ENCODE measurements at regions not wholly inside any gene's neighbourhood (a gene's known extent, or its start where the extent isn't known, plus 50 kb on each side); places are given as distances from the start of the nearest gene placed in this dataset.
"Not testable (repeated sequence)": the region's sequence is repeated elsewhere in the genome, so short reads cannot be mapped to it uniquely, and the experiment has no call there.

GRCh38 chr12:125311050-125311449, 245.8 kb downstream of the AACS start:
- DNase-seq (ENCODE audit: low read depth), result no peak

GRCh38 chr12:125312471-125312870, 247.2 kb downstream of the AACS start:
- no peak for DNase-seq (ENCODE audit: low read depth)

GRCh38 chr12:125314051-125314755, 249.0 kb downstream of the AACS start:
- no peak for DNase-seq (ENCODE audit: low read depth)

GRCh38 chr12:125315771-125316170, 250.5 kb downstream of the AACS start:
- no peak for DNase-seq (ENCODE audit: low read depth)

GRCh38 chr12:125320177-125320576, 254.9 kb downstream of the AACS start:
- DNase-seq (ENCODE audit: low read depth), result no peak

- DNase-seq (ENCODE audit: low read depth), result no peak
These were observed 259.7 kb downstream of the AACS start for GRCh38 chr12:125324861-125325490.

GRCh38 chr12:125329239-125330102, 264.2 kb downstream of the AACS start:
- no peak for DNase-seq (ENCODE audit: low read depth)

- DNase-seq (ENCODE audit: low read depth), result peak; percentile 7
These were observed 265.6 kb downstream of the AACS start for GRCh38 chr12:125330645-125331341.

GRCh38 chr12:125331342-125332052, 266.3 kb downstream of the AACS start:
- no peak for DNase-seq (ENCODE audit: low read depth)

- no peak for DNase-seq (ENCODE audit: low read depth)
These were observed 267.7 kb downstream of the AACS start for GRCh38 chr12:125332900-125333299.

GRCh38 chr12:125336246-125336645, 271.0 kb downstream of the AACS start:
- DNase-seq (ENCODE audit: low read depth), result no peak

GRCh38 chr12:125340791-125341190, 275.6 kb downstream of the AACS start:
- no peak for DNase-seq (ENCODE audit: low read depth)

- DNase-seq (ENCODE audit: low read depth), result no peak
These were observed 276.2 kb downstream of the AACS start for GRCh38 chr12:125341422-125341821.

- DNase-seq (ENCODE audit: low read depth), result no peak
These were observed 278.4 kb downstream of the AACS start for GRCh38 chr12:125343649-125344048.

- DNase-seq (ENCODE audit: low read depth), result no peak
These were observed 281.1 kb downstream of the AACS start for GRCh38 chr12:125346362-125346761.

GRCh38 chr12:125351788-125352187, 286.6 kb downstream of the AACS start:
- no peak for DNase-seq (ENCODE audit: low read depth)

- not testable (repeated sequence) for DNase-seq (ENCODE audit: low read depth)
These were observed 287.8 kb downstream of the AACS start for GRCh38 chr12:125353002-125353401.

- no peak for DNase-seq (ENCODE audit: low read depth)
These were observed 288.6 kb downstream of the AACS start for GRCh38 chr12:125353871-125354270.

- DNase-seq (ENCODE audit: low read depth), result no peak
These were observed 290.4 kb downstream of the AACS start for GRCh38 chr12:125355614-125356013.

GRCh38 chr12:125356111-125356510, 290.9 kb downstream of the AACS start:
- no peak for DNase-seq (ENCODE audit: low read depth)

GRCh38 chr12:125357561-125357960, 292.3 kb downstream of the AACS start:
- no peak for DNase-seq (ENCODE audit: low read depth)

GRCh38 chr12:125360540-125360939, 295.3 kb downstream of the AACS start:
- no peak for DNase-seq (ENCODE audit: low read depth)
